NCI-H748 treated with DMSO at 0.1 percent for 48 hours (cell line): ENCODE measurements at regions not wholly inside any gene's neighbourhood (a gene's known extent, or its start where the extent isn't known, plus 50 kb on each side); places are given as distances from the start of the nearest gene placed in this dataset.
"Not testable (repeated sequence)": the region's sequence is repeated elsewhere in the genome, so short reads cannot be mapped to it uniquely, and the experiment has no call there.

Experiments
- DNase-seq: peaks from one replicate; lab custom pipeline; 2025; lab: John Stamatoyannopoulos, UW

DNA sequence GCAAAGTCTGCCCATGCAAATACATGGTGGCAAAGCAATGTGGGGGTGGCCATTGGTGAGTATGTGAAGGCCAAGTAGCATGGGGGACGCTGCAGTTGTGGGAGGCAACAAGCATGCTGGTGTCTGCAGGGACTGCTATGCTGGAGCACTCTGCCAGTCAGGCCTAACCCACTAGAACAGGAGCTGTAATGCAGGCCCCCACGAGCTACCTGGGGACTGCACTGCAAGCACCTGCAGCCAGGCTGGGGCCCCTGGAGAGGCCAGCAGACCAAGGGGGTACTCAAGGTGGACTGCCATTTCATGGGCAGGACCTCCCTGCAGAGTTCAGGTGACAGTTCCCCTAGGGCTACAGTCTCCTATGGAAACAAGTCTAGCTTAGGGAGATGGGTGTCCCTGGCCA is 183.8 kb upstream of the PDE4D start:
- DNase-seq = no peak

DNA sequence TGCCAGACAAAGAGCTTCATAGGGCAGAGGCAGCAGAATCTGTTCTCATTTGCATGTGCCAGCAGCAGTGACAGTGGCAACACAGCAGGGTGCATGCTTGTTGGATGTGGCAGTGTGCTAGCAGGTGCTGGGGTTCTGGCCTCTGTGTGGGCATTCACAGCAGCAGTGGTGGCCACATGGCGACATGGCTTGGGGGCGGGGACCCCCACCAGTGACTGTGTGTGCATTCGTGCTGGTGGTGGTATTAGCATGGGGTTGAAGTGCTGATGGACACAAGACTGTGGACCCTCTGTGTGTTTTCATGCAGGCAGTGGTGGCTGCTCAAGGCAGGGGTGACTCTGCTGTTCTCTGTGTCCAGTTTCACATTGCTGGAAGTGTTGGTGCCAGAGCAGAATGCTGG is 183.2 kb upstream of the PDE4D start:
- DNase-seq = no peak

DNA sequence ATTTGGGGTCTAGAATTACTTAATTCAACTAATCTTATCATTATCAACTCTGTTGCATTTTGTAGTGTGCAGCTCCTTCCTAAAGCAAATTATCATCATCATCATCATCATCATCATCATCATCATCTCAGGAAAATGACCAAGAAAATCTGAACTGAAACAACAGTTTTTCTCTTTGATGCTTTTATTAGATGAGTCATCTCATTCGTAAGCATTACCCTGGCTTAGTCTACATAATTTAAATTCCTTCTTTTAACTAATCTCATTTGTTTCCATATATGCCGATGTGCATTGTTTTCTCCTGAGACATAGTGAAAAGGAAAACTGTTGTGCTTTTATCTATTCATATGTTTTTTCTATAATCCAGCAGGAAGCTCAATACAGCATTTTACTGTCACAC is 173.0 kb upstream of the PDE4D start:
- DNase-seq = no peak

DNA sequence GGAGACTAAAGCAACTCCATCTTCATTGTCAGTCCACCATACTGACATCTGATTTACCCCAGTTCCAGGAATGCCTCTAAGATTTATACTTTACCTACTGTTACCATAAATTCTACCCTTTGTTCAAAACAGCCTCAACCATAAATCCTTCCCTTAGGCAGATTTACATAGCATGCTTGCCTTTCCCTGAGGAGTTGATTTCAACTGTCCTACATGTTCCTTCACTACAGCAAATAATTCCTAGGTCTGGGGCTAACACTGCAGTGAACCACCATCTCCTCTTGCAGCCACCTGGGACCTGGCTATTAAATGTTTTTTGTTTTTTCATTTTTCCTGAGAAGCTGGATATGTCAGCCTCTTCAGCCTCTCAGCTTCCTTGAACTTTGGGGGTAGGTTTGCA is 166.9 kb upstream of the PDE4D start:
- no peak for DNase-seq

DNA sequence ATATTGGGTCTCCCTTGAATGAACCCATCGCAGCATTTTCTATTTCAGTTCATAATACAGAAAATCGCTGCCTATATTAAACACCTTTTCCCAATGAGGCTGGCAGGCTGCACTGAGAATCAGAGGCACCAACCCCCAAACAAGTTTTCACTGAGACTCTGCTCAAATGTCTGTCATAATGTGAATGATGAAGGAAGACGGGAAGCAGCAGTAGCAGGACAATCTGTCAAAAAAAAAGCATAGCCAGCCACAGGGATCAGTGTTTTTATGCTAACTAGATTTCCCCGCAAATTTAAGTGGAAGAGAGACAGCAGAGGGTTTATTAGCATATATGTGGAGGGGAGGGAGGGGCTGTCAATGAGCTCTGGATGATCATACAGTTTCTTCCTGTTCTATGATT is 162.7 kb upstream of the PDE4D start:
- DNase-seq = no peak

DNA sequence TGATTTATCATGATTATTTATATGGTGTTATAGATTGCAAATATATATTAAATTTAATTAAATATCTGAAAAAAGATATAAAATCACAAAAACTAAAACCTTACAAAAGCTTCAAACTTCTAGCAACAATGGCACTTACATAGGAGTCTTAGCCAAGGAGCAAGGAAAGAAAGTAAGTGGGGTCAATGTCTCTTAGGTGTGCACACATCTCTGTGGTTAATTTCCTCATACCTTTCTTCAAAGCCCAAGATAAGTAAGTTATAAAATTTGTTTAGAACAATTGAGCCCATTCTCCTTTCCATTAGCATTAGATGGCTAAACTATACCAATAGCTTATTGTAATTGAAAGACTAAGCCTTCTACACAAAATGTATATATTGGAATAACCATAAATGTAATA is 161.6 kb upstream of the PDE4D start:
- no peak for DNase-seq

DNA sequence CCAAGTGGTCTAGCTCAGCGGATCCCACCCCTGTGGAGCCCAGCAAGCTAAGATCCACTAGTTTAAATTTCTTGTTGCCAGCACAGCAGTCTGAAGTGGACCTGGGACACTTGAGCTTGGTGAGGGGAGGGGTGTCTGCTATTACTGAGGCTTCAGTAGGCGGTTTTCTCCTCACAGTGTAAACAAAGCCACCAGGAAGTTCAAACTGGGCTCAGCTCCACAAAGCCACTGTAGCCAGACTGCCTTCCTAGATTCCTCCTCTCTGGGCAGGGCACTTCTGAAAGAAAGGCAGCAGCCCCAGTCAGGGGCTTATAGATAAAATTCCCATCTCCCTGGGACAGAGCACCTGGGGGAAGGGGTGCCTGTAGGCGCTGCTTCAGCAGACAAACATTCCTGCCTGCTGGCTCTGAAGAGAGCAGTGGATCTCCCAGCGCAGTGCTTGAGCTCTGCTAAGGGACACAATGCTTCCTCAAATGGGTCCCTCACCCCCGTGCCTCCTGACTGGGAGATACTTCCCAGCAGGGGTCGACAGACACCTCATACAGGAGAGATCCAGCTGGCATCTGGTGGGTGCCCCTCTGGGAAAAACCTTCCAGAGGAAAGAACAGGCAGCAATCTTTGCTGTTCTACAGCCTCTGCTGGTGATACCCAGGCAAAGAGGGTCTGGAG is 148.6 kb upstream of the PDE4D start:
- not testable (repeated sequence) for DNase-seq

DNA sequence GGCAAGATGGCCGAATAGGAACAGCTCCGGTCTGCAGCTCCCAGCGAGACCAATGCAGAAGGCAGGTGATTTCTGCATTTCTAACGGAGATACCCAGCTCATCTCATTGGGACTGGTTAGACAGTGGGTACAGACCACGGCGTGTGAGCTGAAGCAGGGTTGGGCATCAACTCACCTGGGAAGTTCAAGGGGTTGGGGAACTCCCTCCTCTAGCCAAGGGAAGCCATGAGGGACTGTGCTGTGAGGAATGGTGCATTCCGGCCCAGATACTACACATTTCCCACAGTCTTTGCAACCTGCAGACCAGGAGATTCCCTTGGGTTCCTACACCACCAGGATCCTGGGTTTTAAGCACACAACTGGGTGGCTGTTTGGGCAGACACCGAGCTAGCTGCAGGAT is 148.0 kb upstream of the PDE4D start:
- not testable (repeated sequence) for DNase-seq

DNA sequence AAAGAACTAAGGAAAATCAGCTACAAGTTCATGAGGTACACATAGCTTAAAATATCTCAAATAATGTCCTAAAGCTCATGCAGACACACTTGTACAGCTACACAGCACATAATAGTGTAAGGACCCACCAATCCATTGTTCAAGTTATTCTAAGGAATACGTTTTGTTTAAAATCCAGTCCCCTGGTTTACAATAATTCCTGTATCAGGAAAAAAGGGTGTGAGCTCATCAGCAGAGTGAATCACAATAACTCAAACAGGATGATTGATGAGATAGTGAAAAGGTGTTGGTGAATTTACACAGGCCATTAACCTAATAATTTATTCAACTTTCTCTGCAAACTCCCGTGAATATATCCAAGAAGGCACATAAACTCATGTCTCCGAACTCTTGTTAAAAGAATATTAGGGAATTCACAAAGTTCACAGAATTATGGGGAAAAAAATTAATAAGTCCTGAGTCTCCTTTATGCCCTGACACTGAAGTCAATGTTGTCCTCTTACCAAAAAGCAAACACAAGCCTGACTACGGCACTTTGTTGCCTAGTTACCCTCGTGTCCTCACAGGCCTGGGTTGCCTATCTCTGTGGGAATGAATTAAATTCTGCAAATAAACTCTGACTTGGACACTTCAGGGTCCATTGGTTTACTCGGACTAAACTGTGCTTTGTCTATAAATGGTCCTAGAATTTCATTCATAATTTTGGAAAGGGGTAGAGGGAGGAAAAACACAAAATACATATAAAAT is 142.8 kb upstream of the PDE4D start:
- DNase-seq = peak; percentile 80

DNA sequence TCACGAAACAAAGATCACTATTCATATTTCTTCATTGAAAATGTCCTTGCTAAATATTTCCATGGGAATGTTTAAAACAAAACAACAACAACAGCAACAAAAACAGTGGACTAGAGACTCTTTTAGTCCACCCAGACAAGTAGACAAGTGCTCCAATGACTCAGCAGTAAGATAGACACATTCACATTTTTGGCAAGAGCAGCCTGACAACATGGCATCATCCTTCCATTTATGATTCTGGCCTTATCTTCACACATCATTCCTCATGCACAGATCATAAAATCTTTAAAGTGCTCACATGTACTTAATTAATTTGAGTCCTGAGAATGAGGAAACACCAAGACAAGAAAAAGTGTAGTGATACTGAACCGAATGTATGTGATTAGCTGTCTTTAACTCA is 132.6 kb upstream of the PDE4D start:
- DNase-seq = no peak

DNA sequence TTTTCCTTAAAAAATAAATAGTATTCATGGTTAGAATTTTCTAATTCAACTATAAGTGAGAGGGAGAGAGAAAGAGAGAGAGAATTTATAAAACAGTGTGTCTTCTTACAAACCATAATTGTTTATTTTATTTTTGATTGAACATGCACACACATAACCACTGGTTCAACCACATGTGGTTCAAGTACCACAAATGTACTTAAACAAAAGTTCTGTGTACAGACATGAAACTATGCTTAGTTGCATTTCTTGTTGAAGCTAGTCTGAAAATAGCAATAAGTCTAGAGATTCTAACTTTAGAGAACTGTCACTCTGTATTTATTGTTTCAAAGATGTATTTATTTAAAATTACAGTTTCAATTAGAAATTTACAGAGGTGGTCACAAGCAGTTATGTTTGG is 130.6 kb upstream of the PDE4D start:
- no peak for DNase-seq

DNA sequence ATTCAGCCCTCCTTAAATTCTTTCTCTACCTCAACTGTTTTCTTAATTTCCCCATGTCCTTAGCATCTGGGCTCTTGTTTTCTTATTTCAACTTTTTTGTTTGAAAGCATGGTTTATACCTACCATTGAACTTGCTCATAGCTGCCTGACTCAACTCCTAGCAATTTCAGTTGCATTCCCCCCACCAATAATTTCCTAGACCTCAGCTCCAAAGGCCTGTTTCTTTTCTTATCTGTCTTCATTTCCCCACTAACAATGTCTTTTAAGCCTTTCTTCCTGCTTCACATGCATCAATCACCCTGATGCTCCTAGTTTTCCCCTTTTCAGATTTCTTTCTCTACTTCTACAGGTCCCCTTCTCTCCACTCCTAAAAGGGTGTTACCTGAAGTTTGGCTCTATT is 129.7 kb upstream of the PDE4D start:
- no peak for DNase-seq

DNA sequence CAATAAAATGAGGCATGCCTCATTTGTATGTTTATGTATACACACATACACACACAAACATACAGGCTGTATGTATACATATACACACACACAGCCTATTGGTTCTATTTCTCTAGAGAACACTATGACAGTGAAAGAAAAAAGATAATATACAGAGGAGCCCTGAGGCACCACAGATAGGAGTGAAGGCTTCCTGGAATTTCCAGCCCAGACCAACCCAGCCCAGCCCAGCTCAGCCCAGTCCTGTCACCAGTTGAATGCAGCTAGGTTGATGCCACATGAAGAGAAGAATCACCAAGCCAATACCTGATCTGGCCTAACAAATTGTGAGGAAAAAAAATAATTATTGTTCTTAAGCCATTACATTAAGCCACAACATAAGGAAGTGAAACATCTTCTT is 126.9 kb upstream of the PDE4D start:
- no peak for DNase-seq

DNA sequence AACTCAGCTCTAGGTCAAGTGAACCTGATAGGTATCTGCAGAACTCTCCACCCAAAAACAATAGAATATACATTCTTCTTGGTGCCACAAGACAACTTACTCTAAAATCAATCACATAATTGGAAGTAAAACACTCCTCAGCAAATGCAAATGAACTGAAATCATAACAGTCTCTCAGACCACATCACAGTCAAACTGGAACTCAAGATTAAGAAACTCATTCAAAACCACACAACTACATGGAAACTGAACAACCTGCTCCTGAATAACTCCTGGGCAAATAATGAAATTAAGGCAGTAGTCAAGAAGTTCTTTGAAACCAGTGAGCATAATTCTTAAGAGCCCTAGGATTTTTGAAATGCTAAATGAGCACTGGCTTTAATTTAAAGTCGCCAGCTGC is 125.4 kb upstream of the PDE4D start:
- DNase-seq = not testable (repeated sequence)

DNA sequence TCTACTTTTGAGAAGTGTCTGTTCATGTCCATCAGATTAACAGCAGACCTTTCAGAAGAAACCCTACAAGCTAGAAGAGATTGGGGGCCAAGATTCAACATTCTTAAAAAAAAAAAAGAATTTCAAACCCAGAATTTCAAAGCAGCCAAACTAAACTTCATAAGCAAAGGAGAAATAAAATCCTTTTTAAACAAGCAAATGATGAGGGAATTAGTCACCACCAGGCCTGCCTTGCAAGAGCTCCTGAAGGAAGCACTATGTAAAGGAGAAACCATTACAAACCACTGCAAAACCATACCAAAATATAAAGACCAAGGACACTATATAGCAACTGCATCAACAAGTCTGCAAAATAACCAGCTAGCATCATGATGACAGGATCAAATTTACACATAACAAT is 124.6 kb upstream of the PDE4D start:
- DNase-seq = no peak

DNA sequence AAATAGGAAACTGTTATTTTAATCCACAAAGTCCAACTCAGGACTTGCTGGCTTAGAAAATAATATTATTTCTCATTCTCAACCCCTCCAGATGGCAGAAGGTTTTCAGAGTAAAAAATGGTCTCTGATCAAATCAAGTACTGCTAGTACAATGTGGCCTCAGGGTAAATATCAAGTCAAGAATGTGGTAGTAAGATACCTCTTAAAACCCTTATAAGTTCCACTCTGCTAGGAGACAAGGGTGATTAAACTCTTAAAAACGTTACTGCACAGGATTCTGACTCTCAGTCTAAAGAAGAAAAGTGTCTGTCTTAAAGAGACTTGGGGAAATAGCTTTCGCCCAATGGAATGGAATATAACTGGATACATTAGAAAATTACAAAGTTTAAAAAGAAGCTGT is 120.8 kb upstream of the PDE4D start:
- no peak for DNase-seq

DNA sequence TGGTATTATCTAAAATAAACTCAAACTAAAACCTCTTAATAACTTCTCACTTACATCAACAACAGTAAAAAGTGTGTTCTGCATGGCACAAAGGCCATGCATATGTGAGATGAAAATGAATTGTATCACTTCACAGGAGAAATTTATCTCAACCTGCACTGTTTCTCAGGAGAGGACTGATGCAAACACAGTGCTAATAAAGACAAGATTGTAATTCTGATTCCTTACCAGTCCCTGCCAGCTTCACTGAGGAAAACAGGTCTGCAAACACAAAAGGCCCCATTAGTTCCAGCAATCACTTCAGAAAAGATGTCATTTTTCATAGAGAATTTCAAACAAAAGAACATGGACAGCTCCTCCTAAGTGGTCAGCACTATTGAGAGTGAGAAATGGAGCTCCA is 117.3 kb upstream of the PDE4D start:
- no peak for DNase-seq

DNA sequence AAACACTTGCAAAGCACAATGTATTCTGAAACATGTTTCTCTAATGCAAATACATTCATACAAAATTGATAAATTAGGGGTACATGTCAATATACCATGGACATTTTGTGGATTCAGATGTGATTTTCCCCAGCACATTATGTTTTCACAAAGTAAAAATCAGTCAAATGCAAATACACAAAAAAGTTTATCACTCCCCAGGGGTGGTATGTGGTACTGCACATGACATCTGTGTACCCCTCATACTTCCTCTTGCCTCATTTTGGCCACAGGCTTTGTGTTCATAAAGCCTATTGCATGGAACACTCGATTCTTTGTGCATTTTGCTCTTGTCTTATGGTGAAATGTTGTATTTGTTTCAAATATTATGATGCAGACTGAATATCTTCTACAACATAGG is 116.8 kb upstream of the PDE4D start:
- DNase-seq = no peak

DNA sequence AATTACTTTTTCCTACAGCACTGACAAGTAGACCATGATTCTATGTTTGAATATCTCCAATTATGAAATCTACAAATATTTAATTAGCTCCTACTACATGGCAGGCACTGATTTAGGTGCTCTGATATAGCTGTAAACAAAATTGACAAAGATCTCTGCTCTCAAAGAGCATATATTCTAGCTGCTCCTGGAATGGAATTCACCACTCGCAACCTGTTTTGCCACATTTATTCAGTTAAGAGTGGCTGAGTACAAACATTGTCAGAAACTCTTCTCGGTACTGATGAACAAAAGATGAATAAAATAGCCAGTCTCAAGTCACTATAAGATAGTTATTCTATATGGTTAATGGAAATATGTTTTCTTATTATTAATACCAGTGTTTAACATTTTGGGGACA is 114.2 kb upstream of the PDE4D start:
- no peak for DNase-seq

DNA sequence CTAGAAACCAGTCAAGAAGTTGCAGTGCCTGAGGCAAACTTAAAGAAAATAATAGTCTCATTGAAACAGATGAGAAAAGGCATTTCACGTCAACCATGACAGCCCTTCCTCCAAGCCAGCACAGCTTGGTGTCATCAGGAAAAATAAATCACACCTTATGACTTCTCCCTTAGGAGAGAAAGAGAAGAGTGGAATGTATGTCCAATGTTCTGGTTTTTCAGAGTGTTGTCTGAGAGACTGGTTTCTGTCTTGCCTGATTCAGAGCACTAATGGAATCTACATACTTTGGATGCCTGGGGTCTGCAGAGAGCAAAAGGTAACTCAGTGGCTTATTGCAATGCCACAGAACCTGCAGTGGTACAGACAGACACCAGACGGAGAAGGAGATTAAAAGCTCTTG is 105.5 kb upstream of the PDE4D start:
- no peak for DNase-seq

DNA sequence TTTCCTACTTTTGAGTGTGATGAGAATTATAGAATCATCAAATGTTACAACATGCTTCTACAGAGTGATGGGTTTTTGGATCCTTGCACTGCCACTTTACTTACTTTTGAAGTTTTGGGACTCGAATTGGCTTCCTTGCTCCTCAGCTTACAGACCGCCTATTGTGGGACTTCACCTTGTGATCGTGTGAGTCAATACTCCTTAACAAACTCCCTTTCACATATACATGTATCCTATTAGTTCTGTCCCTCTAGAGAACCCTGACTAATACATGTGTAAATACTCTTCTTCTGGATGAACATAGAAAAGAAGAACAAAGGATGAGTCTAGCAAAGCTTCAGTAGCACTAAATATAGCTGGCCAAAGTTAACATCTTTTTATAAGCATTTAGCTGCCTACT is 98.7 kb upstream of the PDE4D start:
- no peak for DNase-seq

DNA sequence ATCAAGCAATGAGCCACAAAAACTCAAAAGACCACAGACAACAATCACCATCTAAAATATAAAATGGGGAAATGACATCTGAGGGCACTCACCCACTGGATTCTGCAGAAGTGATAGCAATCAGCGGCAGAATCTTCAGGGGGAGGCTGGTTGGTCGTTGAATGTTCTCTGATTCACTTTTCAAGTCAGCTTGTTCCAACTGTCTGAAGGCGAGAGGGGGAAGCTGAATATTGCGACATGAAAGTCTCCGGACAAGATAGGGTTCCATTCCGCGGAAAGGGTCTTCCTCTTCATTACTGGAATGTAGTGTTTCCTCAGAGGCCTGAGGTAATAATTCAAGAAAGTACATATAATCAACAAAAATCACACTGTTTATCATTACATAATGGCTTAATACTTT is 94.9 kb upstream of the PDE4D start:
- DNase-seq = no peak

DNA sequence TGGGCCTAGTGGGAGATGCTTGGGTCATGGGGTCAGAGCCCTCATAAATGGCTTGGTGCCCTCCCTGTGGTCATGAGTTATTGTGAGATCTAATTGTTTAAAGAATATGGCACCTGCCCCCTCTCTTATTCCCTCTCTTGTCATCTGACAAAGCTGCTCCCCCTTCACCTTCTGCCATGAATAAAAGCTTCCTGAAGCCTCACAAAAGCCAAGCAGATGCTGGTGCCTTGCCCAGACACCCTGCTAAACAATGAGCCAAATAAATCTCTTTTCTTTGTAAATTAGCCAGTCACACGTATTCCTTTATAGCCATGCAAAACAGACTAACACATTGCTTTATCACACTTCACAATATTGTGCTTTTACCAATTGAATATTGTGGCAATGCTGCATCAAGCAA is 82.8 kb upstream of the PDE4D start:
- DNase-seq = no peak

DNA sequence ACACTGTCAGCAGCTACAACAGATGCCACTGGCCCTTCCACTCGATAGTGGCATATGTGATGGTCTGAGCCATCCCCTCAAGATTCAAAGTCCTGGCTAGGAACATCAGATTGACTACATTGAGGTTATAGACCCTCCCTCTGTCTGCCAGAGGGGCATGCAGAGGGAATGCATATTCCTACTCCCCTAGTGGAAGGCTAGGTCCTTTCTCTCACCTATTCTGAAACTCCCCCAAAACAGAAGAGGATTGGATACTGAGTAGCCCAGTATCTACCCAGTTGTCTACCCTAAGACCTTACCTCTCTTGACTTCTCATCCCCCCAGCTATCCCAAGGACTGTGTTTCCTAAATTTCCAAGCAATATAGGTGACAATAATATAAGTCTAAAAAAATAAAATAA is 78.5 kb upstream of the PDE4D start:
- no peak for DNase-seq
